Activated B cell treated with CpG ODN at 0.5 μM for 24 hours (primary cell): ENCODE measurements at regions not wholly inside any gene's neighbourhood (a gene's known extent, or its start where the extent isn't known, plus 50 kb on each side); places are given as distances from the start of the nearest gene placed in this dataset.

Source experiments
- ATAC-seq: fragments of 200-7000 bp; cut with Tn5 transposase; one replicate; pipeline ENCODE4 v1.10.0; 2021; ENCODE audit warnings: low read depth, mild to moderate bottlenecking, moderate library complexity
- CTCF ChIA-PET: fragments of 350-600 bp; sonication (Branson Sonifier 250); formaldehyde crosslinking; loops from one replicate; lab custom pipeline; 2021; ENCODE audit warnings: antibody characterized with exemption; lab: Charles Lee
- POLR2A ChIA-PET: fragments of 350-600 bp; sonication (Branson Sonifier 250); formaldehyde crosslinking; loops from one replicate; lab custom pipeline; 2021; ENCODE audit warnings: antibody characterized with exemption; lab: Charles Lee
- DNase-seq: peaks from one replicate; pipeline ENCODE4 v3.0.0; 2022
- H3K27ac Mint-ChIP-seq: one replicate; pipeline ENCODE4 v1.8.0; 2020; ENCODE audit warnings: mixed read lengths
- H3K27me3 Mint-ChIP-seq: one replicate; pipeline ENCODE4 v1.8.0; 2021; ENCODE audit warnings: mixed read lengths
- H3K36me3 Mint-ChIP-seq: one replicate; pipeline ENCODE4 v1.8.0; 2021; ENCODE audit warnings: low read depth, mixed read lengths
- H3K4me1 Mint-ChIP-seq: one replicate; pipeline ENCODE4 v1.8.0; 2021; ENCODE audit warnings: mixed read lengths
- H3K4me3 Mint-ChIP-seq: one replicate; pipeline ENCODE4 v1.8.0; 2020; ENCODE audit warnings: mild to moderate bottlenecking, mixed read lengths
- H3K9me3 Mint-ChIP-seq: one replicate; pipeline ENCODE4 v1.8.0; 2020; ENCODE audit warnings: mixed read lengths
- CTCF ChIP-seq: fragments of 200-600 bp; IDR thresholded peaks from one replicate; pipeline ENCODE4 v1.8.0; 2022; ENCODE audit warnings: antibody characterized with exemption, mild to moderate bottlenecking
- intact Hi-C: fragments of 100-400 bp; cut with micrococcal nuclease; formaldehyde crosslinking; loops from one replicate; pipeline ENCODE4 v1.15.1; 2024

- H3K9me3 Mint-ChIP-seq: peaks cover 3% of the 10 kb centered on the region
- no peak overlapping the region for H3K4me3 Mint-ChIP-seq
- no peaks in the 10 kb centered on the region for H3K36me3 Mint-ChIP-seq
- no peaks in the 10 kb centered on the region for H3K27me3 Mint-ChIP-seq
- ChIA-PET POLR2A (no interaction called here), CTCF (no interaction called here)
- intact Hi-C loops: no loop called here
- no peak for DNase-seq
- TF ChIP-seq CTCF: no peak
- peaks cover 9% of the 10 kb centered on the region for H3K4me1 Mint-ChIP-seq
- H3K27ac Mint-ChIP-seq: no peak overlapping the region
- no peak for ATAC-seq
Observed at GRCh38 chr21:38643404-38644023, 145.2 kb upstream of the ERG start.

GRCh38 chr21:38645282-38645681 lies 147.0 kb upstream of the ERG start:
- intact Hi-C loops: no loop called here
- Mint-ChIP-seq H3K4me3 (no peak overlapping the region), H3K4me1 (no peaks in the 10 kb centered on the region), H3K9me3 (peaks cover 3% of the 10 kb centered on the region), H3K36me3 (no peaks in the 10 kb centered on the region), H3K27ac (no peak overlapping the region), H3K27me3 (no peaks in the 10 kb centered on the region)
- DNase-seq (no peak), ATAC-seq (no peak)
- CTCF ChIA-PET: no interaction called here
- no peak for TF ChIP-seq CTCF
- POLR2A ChIA-PET: no interaction called here

- ATAC-seq (no peak), DNase-seq (no peak)
- TF ChIP-seq CTCF: no peak
- Mint-ChIP-seq H3K9me3 (no peaks in the 10 kb centered on the region), H3K36me3 (no peaks in the 10 kb centered on the region), H3K27ac (no peak overlapping the region), H3K4me1 (no peaks in the 10 kb centered on the region), H3K27me3 (no peaks in the 10 kb centered on the region), H3K4me3 (no peak overlapping the region)
- ChIA-PET POLR2A (no interaction called here), CTCF (no interaction called here)
- intact Hi-C loops: no loop called here
Observed at GRCh38 chr21:38646213-38646837, 148.0 kb upstream of the ERG start.

GRCh38 chr21:38649120-38649519 lies 150.8 kb upstream of the ERG start:
- Mint-ChIP-seq H3K27me3 (no peaks in the 10 kb centered on the region), H3K36me3 (no peaks in the 10 kb centered on the region), H3K4me1 (no peaks in the 10 kb centered on the region), H3K9me3 (no peaks in the 10 kb centered on the region), H3K27ac (no peak overlapping the region), H3K4me3 (no peak overlapping the region)
- no peak for ATAC-seq
- intact Hi-C loops: no loop called here
- no peak for DNase-seq
- ChIA-PET CTCF (no interaction called here), POLR2A (no interaction called here)
- TF ChIP-seq CTCF: no peak

GRCh38 chr21:38651570-38651969 lies 153.3 kb upstream of the ERG start:
- ATAC-seq (no peak), DNase-seq (no peak)
- intact Hi-C loops: no loop called here
- no peaks in the 10 kb centered on the region for H3K4me1 Mint-ChIP-seq
- H3K36me3 Mint-ChIP-seq: no peaks in the 10 kb centered on the region
- H3K4me3 Mint-ChIP-seq: no peak overlapping the region
- H3K27ac Mint-ChIP-seq: no peak overlapping the region
- H3K9me3 Mint-ChIP-seq: no peaks in the 10 kb centered on the region
- POLR2A ChIA-PET: no interaction called here
- CTCF ChIA-PET: no interaction called here
- no peak for TF ChIP-seq CTCF
- peaks cover 9% of the 10 kb centered on the region for H3K27me3 Mint-ChIP-seq
